ENCODE measurements at regions not wholly inside any gene's neighbourhood (a gene's known extent, or its start where the extent isn't known, plus 50 kb on each side); places are given as distances from the start of the nearest gene placed in this dataset.

- no peaks in the 10 kb centered on the region for H3K23me2 ChIP-seq (ENCODE audit: insufficient read length, low read depth, low read length, poor library complexity, severe bottlenecking)
- no peaks in the 10 kb centered on the region for H4K20me1 ChIP-seq (ENCODE audit: control insufficient read depth, insufficient read depth, insufficient read length)
- no peak overlapping the region for H4K91ac ChIP-seq (ENCODE audit: insufficient read length, low read depth, low read length)
- H4K5ac ChIP-seq (ENCODE audit: insufficient read length, low read depth, low read length) = no peak overlapping the region
- no peak overlapping the region for H3K14ac ChIP-seq (ENCODE audit: insufficient read depth, low read length)
- no peak overlapping the region for H3K4me3 Mint-ChIP-seq
- no peak overlapping the region for H2BK20ac ChIP-seq (ENCODE audit: low read depth, low read length, poor library complexity, severe bottlenecking)
- H3K27ac Mint-ChIP-seq = no peak overlapping the region
- peak overlapping the region; percentile 29 for H3K18ac ChIP-seq (ENCODE audit: insufficient read length, low read depth, low read length)
- H3K9me3 ChIP-seq (ENCODE audit: control insufficient read depth, low read depth, low read length) = no peaks in the 10 kb centered on the region
- H2AFZ ChIP-seq (ENCODE audit: low read length) = no peak overlapping the region
- no peak overlapping the region for H3K27ac ChIP-seq (ENCODE audit: insufficient read length, low read depth, low read length)
- no peak overlapping the region for H2AK5ac ChIP-seq (ENCODE audit: insufficient read length, low read length)
- H2BK5ac ChIP-seq (ENCODE audit: insufficient read length, low read length) = no peak overlapping the region
- no peaks in the 10 kb centered on the region for H3K9me3 Mint-ChIP-seq
- no peak overlapping the region for H3K23ac ChIP-seq (ENCODE audit: insufficient read length, low read depth, low read length)
- no peak overlapping the region for H3K4me2 ChIP-seq (ENCODE audit: insufficient read depth, insufficient read length, low read length)
- no peak overlapping the region for H2BK15ac ChIP-seq (ENCODE audit: low read depth, low read length)
- no peaks in the 10 kb centered on the region for H3K79me2 ChIP-seq (ENCODE audit: insufficient read depth, low read length)
- H3K4me1 ChIP-seq (ENCODE audit: insufficient read depth, low read length) = no peaks in the 10 kb centered on the region
- no peak overlapping the region for H3T11ph ChIP-seq (ENCODE audit: low read length)
- H3K56ac ChIP-seq (ENCODE audit: insufficient read length, low read depth, low read length) = no peak overlapping the region
- WGBS (ENCODE audit: extremely low coverage, insufficient read length, low lambda C conversion rate) = no CpG with 5 or more reads among the region's 8 CpGs
- no peak overlapping the region for H3K9ac ChIP-seq (ENCODE audit: extremely low read depth, insufficient read length, low read length)
- H3K27me3 ChIP-seq (ENCODE audit: insufficient read depth, low read length) = no peaks in the 10 kb centered on the region
- H2BK120ac ChIP-seq (ENCODE audit: low read depth, low read length, poor library complexity, severe bottlenecking) = no peak overlapping the region
- peaks cover 18% of the 10 kb centered on the region for H3K27me3 Mint-ChIP-seq (ENCODE audit: low read depth)
- no peak for DNase-seq
- H3K36me3 Mint-ChIP-seq (ENCODE audit: insufficient read depth in 1 of 3, low read depth in 3 of 3) = no peaks in the 10 kb centered on the region
- TF ChIP-seq CTCF (conservative IDR thresholded peaks at IDR 0.05) = no peak
- H3K4me1 Mint-ChIP-seq = no peaks in the 10 kb centered on the region
- no peaks in the 10 kb centered on the region for H3K79me1 ChIP-seq (ENCODE audit: insufficient read depth, low read depth, low read length, poor library complexity, severe bottlenecking)
- H2BK12ac ChIP-seq (ENCODE audit: insufficient read length, low read depth, low read length) = no peak overlapping the region
- no peak overlapping the region for H4K8ac ChIP-seq (replicated peaks; ENCODE audit: insufficient read length, low read depth, low read length)
- no peak overlapping the region for H3K4ac ChIP-seq (ENCODE audit: low read depth, low read length)
These were observed 55.8 kb upstream of the OR6J1 start for GRCh38 chr14:22699801-22700564.

All from H9 (cell line).